Common myeloid progenitor, CD34-positive (primary cell): ENCODE measurements at regions not wholly inside any gene's neighbourhood (a gene's known extent, or its start where the extent isn't known, plus 50 kb on each side); places are given as distances from the start of the nearest gene placed in this dataset.

Experiments used
- CTCF ChIA-PET: fragments of 350-600 bp; sonication (Branson Sonifier 250); formaldehyde crosslinking; loops from one replicate; lab custom pipeline; 2021; ENCODE audit warnings: antibody characterized with exemption; lab: Charles Lee
- POLR2A ChIA-PET: fragments of 350-600 bp; sonication (Branson Sonifier 250); formaldehyde crosslinking; loops from one replicate; lab custom pipeline; 2021; ENCODE audit warnings: antibody characterized with exemption; lab: Charles Lee
- DNase-seq, 3 donors: peaks; one replicate each; pipeline versions ENCODE4 v3.0.0 to v3.0.0-alpha.2; 2013
- H3K27ac ChIP-seq, 2 experiments: 1 replicate in 1 of 2; 2 replicates in 1 of 2; pipeline ENCODE4 v1.7.0; 2013; ENCODE audit warnings: inconsistent platforms in 2 of 2, low read length in 2 of 2, mild to moderate bottlenecking in 2 of 2, low read depth in 1 of 2, moderate library complexity in 1 of 2; ENCODE audit not compliant: severe bottlenecking in 2 of 2, insufficient read depth in 1 of 2, poor library complexity in 1 of 2
- H3K27me3 ChIP-seq, 5 experiments: replicated peaks in 2 of 5; 1 replicate in 3 of 5; 2 replicates in 2 of 5; pipeline versions ENCODE4 v1.6.1 to v1.7.0; 2013; ENCODE audit warnings: low read length in 4 of 5, mild to moderate bottlenecking in 2 of 5, moderate library complexity in 2 of 5, inconsistent platforms in 1 of 5; ENCODE audit not compliant: insufficient read depth in 5 of 5, control insufficient read depth in 4 of 5
- H3K36me3 ChIP-seq, 4 experiments: 1 replicate in 2 of 4; 2 replicates in 2 of 4; pipeline versions ENCODE4 v1.6.1 to v1.7.0; 2013; ENCODE audit warnings: low read length in 3 of 4, control low read depth in 1 of 4, mild to moderate bottlenecking in 1 of 4; ENCODE audit not compliant: control insufficient read depth in 4 of 4, insufficient read depth in 4 of 4
- H3K4me1 ChIP-seq, 4 experiments: 1 replicate in 3 of 4; 2 replicates in 1 of 4; pipeline versions ENCODE4 v1.6.1 to v1.7.1; 2013; ENCODE audit warnings: low read length in 3 of 4, mild to moderate bottlenecking in 3 of 4, control low read depth in 1 of 4, inconsistent platforms in 1 of 4, moderate library complexity in 1 of 4; ENCODE audit not compliant: control insufficient read depth in 4 of 4, insufficient read depth in 4 of 4; ENCODE audit errors: control extremely low read depth in 1 of 4
- H3K4me3 ChIP-seq, 7 experiments: 1 replicate in 4 of 7; 2 replicates in 3 of 7; pipeline versions ENCODE4 v1.5.1 to v1.7.0; 2013; ENCODE audit warnings: mild to moderate bottlenecking in 7 of 7, low read length in 6 of 7, moderate library complexity in 6 of 7, inconsistent platforms in 2 of 7, low read depth in 2 of 7, control low read depth in 1 of 7; ENCODE audit not compliant: insufficient read depth in 4 of 7, control insufficient read depth in 1 of 7; ENCODE audit errors: extremely low read depth in 1 of 7
- H3K9me3 ChIP-seq, 5 experiments: 1 replicate in 4 of 5; 2 replicates in 1 of 5; pipeline versions ENCODE4 v1.6.1 to v1.7.1; 2013; ENCODE audit warnings: low read length in 4 of 5, mild to moderate bottlenecking in 2 of 5, inconsistent platforms in 1 of 5, low read depth in 1 of 5, moderate library complexity in 1 of 5; ENCODE audit not compliant: control insufficient read depth in 4 of 5, insufficient read depth in 2 of 5; ENCODE audit errors: control extremely low read depth in 1 of 5
- WGBS: methylation state at CpG from one replicate; pipeline ENCODE4 v1.1.5; 2013; ENCODE audit not compliant: insufficient coverage; 5-methylcytosine and 5-hydroxymethylcytosine counted together

GRCh38 chr18:27608742-27609141, 423.6 kb upstream of the CHST9 start:
- no peaks in the 10 kb centered on the region for H3K36me3 ChIP-seq
- no peak overlapping the region for H3K27ac ChIP-seq
- peak in 1 of 3 donors; percentile 2 for DNase-seq
- no peaks in the 10 kb centered on the region for H3K4me1 ChIP-seq
- POLR2A ChIA-PET, result no interaction called here
- H3K4me3 ChIP-seq, result no peak overlapping the region
- no peaks in the 10 kb centered on the region for H3K9me3 ChIP-seq
- WGBS, result no CpG with 5 or more reads among the region's 3 CpGs
- H3K27me3 ChIP-seq, result peaks cover 0 to 2% (median 0%) of the 10 kb centered on the region in 5 experiments
- CTCF ChIA-PET, result interaction anchor here (1.3 to 1.8 kb wide), 3 partner anchors 9 to 15 kb away, joined by 3 to 7 read pairs (median 3); no protein-coding TSS in a partner anchor

- Histone ChIP-seq H3K4me1 (no peaks in the 10 kb centered on the region), H3K27me3 (peaks cover 0 to 2% (median 0%) of the 10 kb centered on the region in 5 experiments), H3K4me3 (no peak overlapping the region), H3K36me3 (no peaks in the 10 kb centered on the region), H3K9me3 (no peaks in the 10 kb centered on the region), H3K27ac (no peak overlapping the region)
- no peak for DNase-seq
- POLR2A ChIA-PET, result no interaction called here
- 100% methylated on average over 2 of the region's 3 CpGs for WGBS
- CTCF ChIA-PET, result interaction anchor here (1.3 to 1.8 kb wide), 2 partner anchors 8 to 12 kb away, joined by 3 to 7 read pairs; no protein-coding TSS in a partner anchor
Observed at GRCh38 chr18:27608174-27608573, 423.1 kb upstream of the CHST9 start.

- H3K4me3 ChIP-seq, result no peak overlapping the region
- DNase-seq, result no peak
- no peak overlapping the region for H3K27ac ChIP-seq
- 100% methylated on average over 1 of the region's 2 CpGs for WGBS
- ChIA-PET POLR2A (no interaction called here), CTCF (interaction anchor here (3.3 kb wide), 1 partner anchor 12 kb away, joined by 23 read pairs; no protein-coding TSS in a partner anchor)
- no peaks in the 10 kb centered on the region for H3K9me3 ChIP-seq
- peaks cover 0 to 2% (median 0%) of the 10 kb centered on the region in 5 experiments for H3K27me3 ChIP-seq
- H3K36me3 ChIP-seq, result no peaks in the 10 kb centered on the region
- no peaks in the 10 kb centered on the region for H3K4me1 ChIP-seq
Observed at GRCh38 chr18:27606741-27607140, 421.6 kb upstream of the CHST9 start.

GRCh38 chr18:27605107-27605834, 420.2 kb upstream of the CHST9 start:
- Histone ChIP-seq H3K9me3 (peaks cover 0 to 2% (median 0%) of the 10 kb centered on the region in 5 experiments), H3K27me3 (no peaks in the 10 kb centered on the region), H3K4me3 (no peak overlapping the region), H3K4me1 (no peaks in the 10 kb centered on the region), H3K36me3 (no peaks in the 10 kb centered on the region), H3K27ac (no peak overlapping the region)
- CTCF ChIA-PET, result interaction anchor here (0.8 to 3.3 kb wide), 4 partner anchors 9 to 303 kb away, joined by 3 to 23 read pairs (median 4); no protein-coding TSS in a partner anchor
- 20% methylated on average over 1 of the region's 5 CpGs for WGBS
- peak; percentile 34 to 63 (median 53) for DNase-seq
- POLR2A ChIA-PET, result no interaction called here

- Histone ChIP-seq H3K36me3 (no peaks in the 10 kb centered on the region), H3K27ac (no peak overlapping the region), H3K4me3 (no peak overlapping the region), H3K27me3 (no peaks in the 10 kb centered on the region), H3K9me3 (peaks cover 0 to 2% (median 0%) of the 10 kb centered on the region in 5 experiments), H3K4me1 (no peaks in the 10 kb centered on the region)
- 100% methylated on average over 2 of the region's 4 CpGs for WGBS
- no peak for DNase-seq
- POLR2A ChIA-PET, result no interaction called here
- CTCF ChIA-PET, result interaction anchor here (0.8 to 3.3 kb wide), 4 partner anchors 9 to 304 kb away, joined by 3 to 23 read pairs (median 4); no protein-coding TSS in a partner anchor
Observed at GRCh38 chr18:27604583-27604982, 419.5 kb upstream of the CHST9 start.

GRCh38 chr18:27602092-27602491, 417.0 kb upstream of the CHST9 start:
- Histone ChIP-seq H3K27ac (no peak overlapping the region), H3K4me1 (no peaks in the 10 kb centered on the region), H3K4me3 (no peak overlapping the region), H3K36me3 (no peaks in the 10 kb centered on the region), H3K9me3 (peaks cover 0 to 2% (median 0%) of the 10 kb centered on the region in 5 experiments), H3K27me3 (no peaks in the 10 kb centered on the region)
- ChIA-PET CTCF (interaction anchor here (1.8 kb wide), 1 partner anchor 111 kb away, joined by 3 read pairs; no protein-coding TSS in a partner anchor), POLR2A (no interaction called here)
- WGBS, result 100% methylated on average over 1 of the region's 2 CpGs
- no peak for DNase-seq

GRCh38 chr18:27600245-27600644, 415.1 kb upstream of the CHST9 start:
- Histone ChIP-seq H3K27ac (no peak overlapping the region), H3K4me3 (no peak overlapping the region), H3K27me3 (no peaks in the 10 kb centered on the region), H3K9me3 (peaks cover 0 to 2% (median 0%) of the 10 kb centered on the region in 5 experiments), H3K4me1 (no peaks in the 10 kb centered on the region), H3K36me3 (no peaks in the 10 kb centered on the region)
- POLR2A ChIA-PET, result no interaction called here
- CTCF ChIA-PET, result interaction anchor here (0.8 to 1.8 kb wide), 6 partner anchors 8 to 978 kb away, joined by 3 to 7 read pairs (median 4); no protein-coding TSS in a partner anchor
- no peak for DNase-seq
